ENCODE measurements at regions not wholly inside any gene's neighbourhood (a gene's known extent, or its start where the extent isn't known, plus 50 kb on each side); places are given as distances from the start of the nearest gene placed in this dataset.
"Not testable (repeated sequence)": the region's sequence is repeated elsewhere in the genome, so short reads cannot be mapped to it uniquely, and the experiment has no call there.

GRCh38 chr2:223324402-223324801 is 272.4 kb downstream of the KCNE4 start:
- CTCF ChIA-PET = interaction anchor here (0.7 kb wide), 1 partner anchor 9 kb away, joined by 3 read pairs; no protein-coding TSS in a partner anchor
- Histone ChIP-seq H3K36me3 (ENCODE audit: control insufficient read depth in 2 of 3, insufficient read depth in 3 of 3, low read length in 3 of 3) (no peaks in the 10 kb centered on the region), H3K9me3 (ENCODE audit: control insufficient read depth in 2 of 3, low read length in 3 of 3) (no peaks in the 10 kb centered on the region), H3K4me1 (ENCODE audit: control insufficient read depth in 2 of 2, insufficient read depth in 2 of 2, low read length in 2 of 2) (no peaks in the 10 kb centered on the region), H3K4me3 (ENCODE audit: low read length) (no peak overlapping the region), H3K27ac (ENCODE audit: low read depth, low read length) (no peak overlapping the region), H3K27me3 (ENCODE audit: control insufficient read depth in 2 of 2, insufficient read depth in 2 of 2, low read length in 2 of 2) (no peaks in the 10 kb centered on the region)
- Mint-ChIP-seq H3K27ac (no peak overlapping the region), H3K36me3 (no peaks in the 10 kb centered on the region), H3K27me3 (no peaks in the 10 kb centered on the region), H3K9me3 (peaks cover 0 to 7% (median 0%) of the 10 kb centered on the region in 11 donors), H3K4me3 (no peak overlapping the region), H3K4me1 (no peaks in the 10 kb centered on the region)
- intact Hi-C loops (cut with micrococcal nuclease) = no loop called here
- ATAC-seq (no peak), DNase-seq (no peak)
- POLR2A ChIA-PET = no interaction called here

GRCh38 chr2:223328578-223328977 is 273.6 kb downstream of the SCG2 start:
- H3K4me1 ChIP-seq (ENCODE audit: control insufficient read depth in 2 of 2, insufficient read depth in 2 of 2, low read length in 2 of 2) = no peaks in the 10 kb centered on the region
- POLR2A ChIA-PET = no interaction called here
- ATAC-seq (no peak), DNase-seq (no peak)
- Mint-ChIP-seq H3K4me3 (no peak overlapping the region), H3K4me1 (no peaks in the 10 kb centered on the region), H3K9me3 (peaks cover 0 to 15% (median 5%) of the 10 kb centered on the region in 11 donors), H3K27me3 (no peaks in the 10 kb centered on the region), H3K27ac (no peak overlapping the region), H3K36me3 (no peaks in the 10 kb centered on the region)
- no peaks in the 10 kb centered on the region for H3K36me3 ChIP-seq (ENCODE audit: control insufficient read depth in 2 of 3, insufficient read depth in 3 of 3, low read length in 3 of 3)
- H3K27ac ChIP-seq (ENCODE audit: low read depth, low read length) = no peak overlapping the region
- intact Hi-C loops (cut with micrococcal nuclease) = no loop called here
- no peaks in the 10 kb centered on the region for H3K27me3 ChIP-seq (ENCODE audit: control insufficient read depth in 2 of 2, insufficient read depth in 2 of 2, low read length in 2 of 2)
- no peak overlapping the region for H3K4me3 ChIP-seq (ENCODE audit: low read length)
- H3K9me3 ChIP-seq (ENCODE audit: control insufficient read depth in 2 of 3, low read length in 3 of 3) = no peaks in the 10 kb centered on the region
- CTCF ChIA-PET = no interaction called here

GRCh38 chr2:223330747-223331146 is 271.4 kb downstream of the SCG2 start:
- CTCF ChIA-PET; intact Hi-C loops (cut with micrococcal nuclease); H3K4me1 ChIP-seq (ENCODE audit: control insufficient read depth in 2 of 2, insufficient read depth in 2 of 2, low read length in 2 of 2): not testable (repeated sequence)

GRCh38 chr2:223338016-223338415 is 264.1 kb downstream of the SCG2 start:
- no peak for ATAC-seq
- no peak overlapping the region for H3K4me3 ChIP-seq (ENCODE audit: low read length)
- DNase-seq = no peak

More at GRCh38 chr2:223330747-223331146, 271.4 kb downstream of the SCG2 start:
- H3K4me3 Mint-ChIP-seq; H3K9me3 ChIP-seq (ENCODE audit: control insufficient read depth in 2 of 3, low read length in 3 of 3); H3K27me3 ChIP-seq (ENCODE audit: control insufficient read depth in 2 of 2, insufficient read depth in 2 of 2, low read length in 2 of 2); H3K4me3 ChIP-seq (ENCODE audit: low read length); H3K36me3 ChIP-seq (ENCODE audit: control insufficient read depth in 2 of 3, insufficient read depth in 3 of 3, low read length in 3 of 3); H3K27ac Mint-ChIP-seq; H3K27ac ChIP-seq (ENCODE audit: low read depth, low read length); DNase-seq; H3K36me3 Mint-ChIP-seq; POLR2A ChIA-PET; H3K27me3 Mint-ChIP-seq; ATAC-seq; H3K4me1 Mint-ChIP-seq: not testable (repeated sequence)
- H3K9me3 Mint-ChIP-seq = peaks cover 0 to 17% (median 7%) of the 10 kb centered on the region in 11 donors

GRCh38 chr2:223357076-223357475 is 245.1 kb downstream of the SCG2 start:
- no peak for ATAC-seq
- Mint-ChIP-seq H3K9me3 (peaks cover 0 to 11% (median 4%) of the 10 kb centered on the region in 11 donors), H3K4me3 (no peak overlapping the region), H3K36me3 (no peaks in the 10 kb centered on the region), H3K27ac (no peak overlapping the region), H3K4me1 (no peaks in the 10 kb centered on the region), H3K27me3 (no peaks in the 10 kb centered on the region)
- POLR2A ChIA-PET = no interaction called here
- Histone ChIP-seq H3K4me3 (ENCODE audit: low read length) (no peak overlapping the region), H3K27me3 (ENCODE audit: control insufficient read depth in 2 of 2, insufficient read depth in 2 of 2, low read length in 2 of 2) (no peaks in the 10 kb centered on the region), H3K36me3 (ENCODE audit: control insufficient read depth in 2 of 3, insufficient read depth in 3 of 3, low read length in 3 of 3) (no peaks in the 10 kb centered on the region), H3K9me3 (ENCODE audit: control insufficient read depth in 2 of 3, low read length in 3 of 3) (no peaks in the 10 kb centered on the region), H3K27ac (ENCODE audit: low read depth, low read length) (no peak overlapping the region), H3K4me1 (ENCODE audit: control insufficient read depth in 2 of 2, insufficient read depth in 2 of 2, low read length in 2 of 2) (no peaks in the 10 kb centered on the region)
- CTCF ChIA-PET = interaction anchor here (0.6 kb wide), 1 partner anchor 929 kb away, joined by 3 read pairs; no protein-coding TSS in a partner anchor
- DNase-seq = no peak
- intact Hi-C loops (cut with micrococcal nuclease) = no loop called here

More at GRCh38 chr2:223338016-223338415, 264.1 kb downstream of the SCG2 start:
- no peaks in the 10 kb centered on the region for H3K27me3 Mint-ChIP-seq
- Histone ChIP-seq H3K27ac (ENCODE audit: low read depth, low read length) (no peak overlapping the region), H3K27me3 (ENCODE audit: control insufficient read depth in 2 of 2, insufficient read depth in 2 of 2, low read length in 2 of 2) (no peaks in the 10 kb centered on the region), H3K9me3 (ENCODE audit: control insufficient read depth in 2 of 3, low read length in 3 of 3) (no peaks in the 10 kb centered on the region), H3K36me3 (ENCODE audit: control insufficient read depth in 2 of 3, insufficient read depth in 3 of 3, low read length in 3 of 3) (no peaks in the 10 kb centered on the region), H3K4me1 (ENCODE audit: control insufficient read depth in 2 of 2, insufficient read depth in 2 of 2, low read length in 2 of 2) (no peaks in the 10 kb centered on the region)
- H3K4me3 Mint-ChIP-seq = no peak overlapping the region
- H3K36me3 Mint-ChIP-seq = no peaks in the 10 kb centered on the region
- no peaks in the 10 kb centered on the region for H3K4me1 Mint-ChIP-seq
- no peak overlapping the region for H3K27ac Mint-ChIP-seq
- intact Hi-C loops (cut with micrococcal nuclease) = no loop called here
- ChIA-PET POLR2A (no interaction called here), CTCF (no interaction called here)
- peaks cover 0 to 9% (median 6%) of the 10 kb centered on the region in 11 donors for H3K9me3 Mint-ChIP-seq

GRCh38 chr2:223363085-223363484 is 239.1 kb downstream of the SCG2 start:
- Histone ChIP-seq H3K4me1 (ENCODE audit: control insufficient read depth in 2 of 2, insufficient read depth in 2 of 2, low read length in 2 of 2) (no peaks in the 10 kb centered on the region), H3K9me3 (ENCODE audit: control insufficient read depth in 2 of 3, low read length in 3 of 3) (no peaks in the 10 kb centered on the region), H3K4me3 (ENCODE audit: low read length) (no peak overlapping the region), H3K27ac (ENCODE audit: low read depth, low read length) (no peak overlapping the region), H3K36me3 (ENCODE audit: control insufficient read depth in 2 of 3, insufficient read depth in 3 of 3, low read length in 3 of 3) (no peaks in the 10 kb centered on the region), H3K27me3 (ENCODE audit: control insufficient read depth in 2 of 2, insufficient read depth in 2 of 2, low read length in 2 of 2) (no peaks in the 10 kb centered on the region)
- intact Hi-C loops (cut with micrococcal nuclease) = no loop called here
- H3K27me3 Mint-ChIP-seq = no peaks in the 10 kb centered on the region
- CTCF ChIA-PET = no interaction called here
- ATAC-seq (no peak), DNase-seq (no peak)
- POLR2A ChIA-PET = no interaction called here
- H3K9me3 Mint-ChIP-seq = peaks cover 0 to 5% (median 2%) of the 10 kb centered on the region in 11 donors
- H3K27ac Mint-ChIP-seq = no peak overlapping the region
- no peak overlapping the region for H3K4me3 Mint-ChIP-seq
- H3K36me3 Mint-ChIP-seq = no peaks in the 10 kb centered on the region
- no peaks in the 10 kb centered on the region for H3K4me1 Mint-ChIP-seq

GRCh38 chr2:223365158-223365679 is 236.9 kb downstream of the SCG2 start:
- intact Hi-C loops (cut with micrococcal nuclease) = no loop called here
- Mint-ChIP-seq H3K4me3 (no peak overlapping the region), H3K4me1 (no peaks in the 10 kb centered on the region), H3K27ac (no peak overlapping the region), H3K27me3 (no peaks in the 10 kb centered on the region), H3K9me3 (peaks cover 0 to 5% (median 1%) of the 10 kb centered on the region in 11 donors), H3K36me3 (no peaks in the 10 kb centered on the region)
- H3K27ac ChIP-seq (ENCODE audit: low read depth, low read length) = no peak overlapping the region
- no peaks in the 10 kb centered on the region for H3K9me3 ChIP-seq (ENCODE audit: control insufficient read depth in 2 of 3, low read length in 3 of 3)
- no peak for DNase-seq
- ChIA-PET CTCF (no interaction called here), POLR2A (no interaction called here)
- ATAC-seq = no peak
- no peak overlapping the region for H3K4me3 ChIP-seq (ENCODE audit: low read length)
- no peaks in the 10 kb centered on the region for H3K4me1 ChIP-seq (ENCODE audit: control insufficient read depth in 2 of 2, insufficient read depth in 2 of 2, low read length in 2 of 2)
- H3K36me3 ChIP-seq (ENCODE audit: control insufficient read depth in 2 of 3, insufficient read depth in 3 of 3, low read length in 3 of 3) = no peaks in the 10 kb centered on the region
- no peaks in the 10 kb centered on the region for H3K27me3 ChIP-seq (ENCODE audit: control insufficient read depth in 2 of 2, insufficient read depth in 2 of 2, low read length in 2 of 2)

Measured in naive thymus-derived CD4-positive, alpha-beta T cell (primary cell).